IMR-90 (cell line): ENCODE measurements at regions not wholly inside any gene's neighbourhood (a gene's known extent, or its start where the extent isn't known, plus 50 kb on each side); places are given as distances from the start of the nearest gene placed in this dataset.
"Not testable (repeated sequence)": the region's sequence is repeated elsewhere in the genome, so short reads cannot be mapped to it uniquely, and the experiment has no call there.

Experiments
- BHLHE40 ChIP-seq: fragments of 150-350 bp; IDR thresholded peaks from 2 replicates; pipeline ENCODE4 v1.6.1; 2016; ENCODE audit warnings: mild to moderate bottlenecking, low read depth, low read length
- CHD1 ChIP-seq: IDR thresholded peaks from 2 replicates; pipeline ENCODE4 v1.6.1; 2012; ENCODE audit warnings: low read depth, low read length, improper control_type of control experiment
- CTCF ChIP-seq: conservative IDR thresholded peaks from 2 replicates; pipeline ENCODE4 v1.5.1; 2012; ENCODE audit warnings: mild to moderate bottlenecking, low read depth, low read length, improper control_type of control experiment
- ELK1 ChIP-seq: fragments of 150-350 bp; IDR thresholded peaks from 2 replicates; pipeline ENCODE4 v1.6.1; 2016; ENCODE audit warnings: low read depth, mild to moderate bottlenecking, low read length, moderate library complexity, borderline replicate concordance
- FOS ChIP-seq: fragments of 150-350 bp; IDR thresholded peaks from 2 replicates; pipeline ENCODE4 v1.6.1; 2016; ENCODE audit warnings: low read depth, low read length
- MAZ ChIP-seq: IDR thresholded peaks from 2 replicates; pipeline ENCODE4 v1.6.1; 2012; ENCODE audit warnings: low read depth, mild to moderate bottlenecking, low read length, improper control_type of control experiment, moderate library complexity, borderline replicate concordance
- MXI1 ChIP-seq: IDR thresholded peaks from 2 replicates; pipeline ENCODE4 v1.6.1; 2012; ENCODE audit warnings: low read depth, mild to moderate bottlenecking, low read length, moderate library complexity, borderline replicate concordance
- POLR2A ChIP-seq: IDR thresholded peaks from 2 replicates; pipeline ENCODE4 v1.6.1; 2012; ENCODE audit warnings: mild to moderate bottlenecking, low read depth, low read length
- RAD21 ChIP-seq: IDR thresholded peaks from 2 replicates; pipeline ENCODE4 v1.6.1; 2012; ENCODE audit warnings: low read length, improper control_type of control experiment
- RCOR1 ChIP-seq: IDR thresholded peaks from 2 replicates; pipeline ENCODE4 v1.6.1; 2012; ENCODE audit warnings: mild to moderate bottlenecking, low read length, improper control_type of control experiment; ENCODE audit not compliant: insufficient replicate concordance
- RFX5 ChIP-seq: IDR thresholded peaks from 2 replicates; pipeline ENCODE4 v1.8.0; 2012; ENCODE audit warnings: low read depth, mild to moderate bottlenecking, low read length, moderate library complexity
- USF2 ChIP-seq: fragments of 150-350 bp; IDR thresholded peaks from 2 replicates; pipeline ENCODE4 v1.6.1; 2017; ENCODE audit warnings: mild to moderate bottlenecking, antibody characterized with exemption, low read length, low read depth

GRCh38 chr15:30760633-30761032 lies 134.7 kb downstream of the ARHGAP11B start:
- not testable (repeated sequence) for TF ChIP-seq CTCF, POLR2A, RAD21, RCOR1, ELK1, MXI1, CHD1, RFX5, MAZ, BHLHE40, FOS, USF2
